HL-60 (cell line): ENCODE measurements at regions not wholly inside any gene's neighbourhood (a gene's known extent, or its start where the extent isn't known, plus 50 kb on each side); places are given as distances from the start of the nearest gene placed in this dataset.

Source experiments
- DNase-seq, 2 experiments: peaks; one replicate each; pipeline ENCODE4 v3.0.0-alpha.2; 2010 to 2020; ENCODE audit warnings: low read depth in 1 of 2, low spot score in 1 of 2
- H3K27ac ChIP-seq: fragments of 250-450 bp; sonication (Bioruptor Pico); replicated peaks from 2 replicates; pipeline ENCODE4 v1.5.1; 2020; ENCODE audit warnings: mild to moderate bottlenecking, moderate library complexity
- H3K27me3 ChIP-seq: fragments of 250-450 bp; sonication (Bioruptor Pico); 2 replicates; pipeline ENCODE4 v1.5.1; 2021; ENCODE audit warnings: mild to moderate bottlenecking, moderate library complexity; ENCODE audit not compliant: insufficient read depth, poor library complexity, severe bottlenecking
- H3K4me3 ChIP-seq: replicated peaks from 2 replicates; pipeline ENCODE4 v1.5.1; 2011; ENCODE audit warnings: mild to moderate bottlenecking, control low read depth, low read length; ENCODE audit not compliant: insufficient read depth
- GABPA ChIP-seq: IDR thresholded peaks from 2 replicates; pipeline ENCODE4 v1.6.1; 2012; ENCODE audit warnings: low read depth
- POLR2AphosphoS5 ChIP-seq: IDR thresholded peaks from 2 replicates; pipeline ENCODE4 v1.6.1; 2012; ENCODE audit warnings: low read depth
- SPI1 ChIP-seq: IDR thresholded peaks from 2 replicates; pipeline ENCODE4 v1.6.1; 2012; ENCODE audit warnings: low read depth, mild to moderate bottlenecking, borderline replicate concordance
- TF ChIP-seq, protein P1 (sequence below): IDR thresholded peaks from 2 replicates; pipeline ENCODE4 v1.6.1; 2012; ENCODE audit warnings: low read depth; ENCODE audit not compliant: insufficient replicate concordance
- TF ChIP-seq, protein P2 (sequence below): IDR thresholded peaks from one replicate; pipeline ENCODE4 v1.5.1; 2011; ENCODE audit warnings: low read length, control low read depth, inconsistent platforms; ENCODE audit not compliant: insufficient read depth

GRCh38 chr4:82231806-82232205 lies 142.0 kb downstream of the HNRNPD start:
- Histone ChIP-seq H3K4me3 (no peak overlapping the region), H3K27ac (no peak overlapping the region), H3K27me3 (no peaks in the 10 kb centered on the region)
- TF ChIP-seq, protein P1, sequence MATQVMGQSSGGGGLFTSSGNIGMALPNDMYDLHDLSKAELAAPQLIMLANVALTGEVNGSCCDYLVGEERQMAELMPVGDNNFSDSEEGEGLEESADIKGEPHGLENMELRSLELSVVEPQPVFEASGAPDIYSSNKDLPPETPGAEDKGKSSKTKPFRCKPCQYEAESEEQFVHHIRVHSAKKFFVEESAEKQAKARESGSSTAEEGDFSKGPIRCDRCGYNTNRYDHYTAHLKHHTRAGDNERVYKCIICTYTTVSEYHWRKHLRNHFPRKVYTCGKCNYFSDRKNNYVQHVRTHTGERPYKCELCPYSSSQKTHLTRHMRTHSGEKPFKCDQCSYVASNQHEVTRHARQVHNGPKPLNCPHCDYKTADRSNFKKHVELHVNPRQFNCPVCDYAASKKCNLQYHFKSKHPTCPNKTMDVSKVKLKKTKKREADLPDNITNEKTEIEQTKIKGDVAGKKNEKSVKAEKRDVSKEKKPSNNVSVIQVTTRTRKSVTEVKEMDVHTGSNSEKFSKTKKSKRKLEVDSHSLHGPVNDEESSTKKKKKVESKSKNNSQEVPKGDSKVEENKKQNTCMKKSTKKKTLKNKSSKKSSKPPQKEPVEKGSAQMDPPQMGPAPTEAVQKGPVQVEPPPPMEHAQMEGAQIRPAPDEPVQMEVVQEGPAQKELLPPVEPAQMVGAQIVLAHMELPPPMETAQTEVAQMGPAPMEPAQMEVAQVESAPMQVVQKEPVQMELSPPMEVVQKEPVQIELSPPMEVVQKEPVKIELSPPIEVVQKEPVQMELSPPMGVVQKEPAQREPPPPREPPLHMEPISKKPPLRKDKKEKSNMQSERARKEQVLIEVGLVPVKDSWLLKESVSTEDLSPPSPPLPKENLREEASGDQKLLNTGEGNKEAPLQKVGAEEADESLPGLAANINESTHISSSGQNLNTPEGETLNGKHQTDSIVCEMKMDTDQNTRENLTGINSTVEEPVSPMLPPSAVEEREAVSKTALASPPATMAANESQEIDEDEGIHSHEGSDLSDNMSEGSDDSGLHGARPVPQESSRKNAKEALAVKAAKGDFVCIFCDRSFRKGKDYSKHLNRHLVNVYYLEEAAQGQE, result no peak
- TF ChIP-seq GABPA (no peak), POLR2AphosphoS5 (no peak), SPI1 (no peak)
- TF ChIP-seq, protein P2, sequence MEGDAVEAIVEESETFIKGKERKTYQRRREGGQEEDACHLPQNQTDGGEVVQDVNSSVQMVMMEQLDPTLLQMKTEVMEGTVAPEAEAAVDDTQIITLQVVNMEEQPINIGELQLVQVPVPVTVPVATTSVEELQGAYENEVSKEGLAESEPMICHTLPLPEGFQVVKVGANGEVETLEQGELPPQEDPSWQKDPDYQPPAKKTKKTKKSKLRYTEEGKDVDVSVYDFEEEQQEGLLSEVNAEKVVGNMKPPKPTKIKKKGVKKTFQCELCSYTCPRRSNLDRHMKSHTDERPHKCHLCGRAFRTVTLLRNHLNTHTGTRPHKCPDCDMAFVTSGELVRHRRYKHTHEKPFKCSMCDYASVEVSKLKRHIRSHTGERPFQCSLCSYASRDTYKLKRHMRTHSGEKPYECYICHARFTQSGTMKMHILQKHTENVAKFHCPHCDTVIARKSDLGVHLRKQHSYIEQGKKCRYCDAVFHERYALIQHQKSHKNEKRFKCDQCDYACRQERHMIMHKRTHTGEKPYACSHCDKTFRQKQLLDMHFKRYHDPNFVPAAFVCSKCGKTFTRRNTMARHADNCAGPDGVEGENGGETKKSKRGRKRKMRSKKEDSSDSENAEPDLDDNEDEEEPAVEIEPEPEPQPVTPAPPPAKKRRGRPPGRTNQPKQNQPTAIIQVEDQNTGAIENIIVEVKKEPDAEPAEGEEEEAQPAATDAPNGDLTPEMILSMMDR, result no peak
- no peak for DNase-seq

DNA sequence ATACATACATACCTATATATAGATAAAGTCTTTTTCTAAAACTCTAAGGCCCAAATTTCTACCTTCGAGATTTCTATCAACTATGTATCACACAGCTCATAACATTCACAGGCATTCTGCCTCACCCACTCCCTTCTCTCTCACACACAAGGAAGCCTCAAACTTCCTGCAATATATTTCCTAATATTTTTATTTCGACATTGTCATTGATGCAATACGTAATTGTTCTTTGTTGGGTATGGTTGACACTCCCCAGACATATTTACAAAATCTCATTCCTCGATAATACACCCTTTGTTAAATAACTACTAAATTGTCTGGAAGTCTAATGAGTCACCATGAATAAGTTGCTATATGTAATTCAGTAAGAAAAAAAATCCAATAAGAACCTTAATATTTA lies 143.5 kb downstream of the HNRNPD start:
- Histone ChIP-seq H3K27ac (no peak overlapping the region), H3K4me3 (no peak overlapping the region), H3K27me3 (no peaks in the 10 kb centered on the region)
- peak in 1 of 2 experiments; percentile 28 for DNase-seq
- TF ChIP-seq POLR2AphosphoS5 (no peak), SPI1 (no peak), GABPA (no peak)
- TF ChIP-seq, protein P2, result no peak
- TF ChIP-seq, protein P1, result no peak

DNA sequence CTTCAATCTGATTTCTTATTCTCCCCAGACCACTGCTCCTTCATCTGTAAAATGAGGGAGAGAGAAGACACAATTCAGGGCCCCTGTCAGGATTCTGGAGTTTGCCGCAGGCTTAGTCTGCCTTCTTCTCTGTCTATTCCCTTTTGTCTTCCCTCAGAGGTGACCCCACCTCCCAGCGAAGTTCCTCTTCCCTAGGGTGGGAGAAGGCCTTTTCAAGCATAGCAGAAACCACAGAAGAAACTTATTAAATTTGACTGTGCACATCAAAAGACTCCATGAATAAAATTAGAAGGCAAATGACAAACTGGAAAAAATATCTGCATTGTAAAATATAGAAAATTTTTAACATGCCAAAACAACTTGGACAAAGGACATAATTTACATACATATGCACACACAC lies 148.8 kb downstream of the HNRNPD start:
- no peaks in the 10 kb centered on the region for H3K27me3 ChIP-seq
- no peak overlapping the region for H3K27ac ChIP-seq
- no peak for DNase-seq
- no peak overlapping the region for H3K4me3 ChIP-seq
- TF ChIP-seq POLR2AphosphoS5, result no peak
- TF ChIP-seq GABPA, result no peak
- TF ChIP-seq, protein P1, result no peak
- TF ChIP-seq, protein P2, result no peak
- no peak for TF ChIP-seq SPI1
